ENCODE measurements at regions not wholly inside any gene's neighbourhood (a gene's known extent, or its start where the extent isn't known, plus 50 kb on each side); places are given as distances from the start of the nearest gene placed in this dataset.

- Histone ChIP-seq H3K4me3 (ENCODE audit: low read length) (no peak overlapping the region), H3K27ac (ENCODE audit: low read depth in 1 of 2, low read length in 2 of 2) (no peak overlapping the region), H3K27me3 (ENCODE audit: control insufficient read depth in 1 of 2, insufficient read depth in 2 of 2, low read length in 2 of 2) (no peaks in the 10 kb centered on the region), H3K9me3 (ENCODE audit: control insufficient read depth in 1 of 2, insufficient read depth in 1 of 2, low read length in 2 of 2) (peaks cover 0 to 12% of the 10 kb centered on the region in 2 experiments), H3K36me3 (ENCODE audit: insufficient read depth, low read length) (no peaks in the 10 kb centered on the region), H3K4me1 (ENCODE audit: insufficient read depth, low read length) (no peaks in the 10 kb centered on the region)
- no peak for TF ChIP-seq CTCF (IDR thresholded peaks at IDR 0.05)
- ChIA-PET CTCF (no interaction called here), POLR2A (interaction anchor here (0.5 kb wide), 1 partner anchor 34 kb away, joined by 3 read pairs; no protein-coding TSS in a partner anchor)
- Mint-ChIP-seq H3K36me3 (ENCODE audit: low read depth) (no peaks in the 10 kb centered on the region), H3K27ac (no peak overlapping the region), H3K27me3 (no peaks in the 10 kb centered on the region), H3K4me3 (no peak overlapping the region), H3K9me3 (peaks cover 9% of the 10 kb centered on the region), H3K4me1 (ENCODE audit: low read depth) (no peaks in the 10 kb centered on the region)
- DNase-seq (no peak), ATAC-seq (ENCODE audit: poor library complexity) (no peak)
- intact Hi-C loops (cut with DNase I, micrococcal nuclease) = no loop called here
Observed at GRCh38 chr5:125316915-125317535, 570.6 kb upstream of the ZNF608 start.

DNA sequence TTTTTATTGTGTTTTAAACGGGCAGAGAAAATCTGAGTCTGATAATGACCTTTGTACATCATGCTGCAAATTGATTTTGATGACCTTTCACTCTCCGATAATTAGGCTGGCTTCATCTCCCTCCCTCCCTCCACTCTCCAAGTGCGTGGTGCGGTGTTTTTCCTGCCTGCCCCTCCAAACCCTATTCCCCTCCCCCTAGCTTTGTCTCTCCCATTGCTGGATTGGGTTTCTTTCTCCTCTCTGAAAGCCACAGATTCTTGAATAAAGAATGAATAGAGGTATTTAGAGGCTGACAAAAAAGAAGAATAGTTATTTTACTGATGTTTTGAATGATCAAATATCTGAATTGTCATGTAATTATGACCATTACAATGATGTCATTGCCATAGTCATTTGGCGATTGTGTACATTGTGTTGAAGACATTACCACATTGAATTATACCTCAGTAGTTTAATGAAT, 571.1 kb upstream of the ZNF608 start:
- Histone ChIP-seq H3K27me3 (ENCODE audit: control insufficient read depth in 1 of 2, insufficient read depth in 2 of 2, low read length in 2 of 2) (no peaks in the 10 kb centered on the region), H3K4me1 (ENCODE audit: insufficient read depth, low read length) (no peaks in the 10 kb centered on the region), H3K27ac (ENCODE audit: low read depth in 1 of 2, low read length in 2 of 2) (no peak overlapping the region), H3K4me3 (ENCODE audit: low read length) (no peak overlapping the region), H3K36me3 (ENCODE audit: insufficient read depth, low read length) (no peaks in the 10 kb centered on the region), H3K9me3 (ENCODE audit: control insufficient read depth in 1 of 2, insufficient read depth in 1 of 2, low read length in 2 of 2) (peaks cover 0 to 13% of the 10 kb centered on the region in 2 experiments)
- no peaks in the 10 kb centered on the region for H3K36me3 Mint-ChIP-seq (ENCODE audit: low read depth)
- intact Hi-C loops (cut with DNase I, micrococcal nuclease) = no loop called here
- no peaks in the 10 kb centered on the region for H3K27me3 Mint-ChIP-seq
- no peak overlapping the region for H3K4me3 Mint-ChIP-seq
- no peak for ATAC-seq (ENCODE audit: poor library complexity)
- no peak for DNase-seq
- POLR2A ChIA-PET = no interaction called here
- no peaks in the 10 kb centered on the region for H3K4me1 Mint-ChIP-seq (ENCODE audit: low read depth)
- H3K9me3 Mint-ChIP-seq = peaks cover 9% of the 10 kb centered on the region
- no peak overlapping the region for H3K27ac Mint-ChIP-seq
- CTCF ChIA-PET = no interaction called here
- no peak for TF ChIP-seq CTCF (IDR thresholded peaks at IDR 0.05)

GRCh38 chr5:125321654-125322053, 575.2 kb upstream of the ZNF608 start:
- no peaks in the 10 kb centered on the region for H3K4me1 Mint-ChIP-seq (ENCODE audit: low read depth)
- no peaks in the 10 kb centered on the region for H3K36me3 ChIP-seq (ENCODE audit: insufficient read depth, low read length)
- TF ChIP-seq CTCF (IDR thresholded peaks at IDR 0.05) = no peak
- ATAC-seq (ENCODE audit: poor library complexity) (no peak), DNase-seq (no peak)
- no peak overlapping the region for H3K27ac ChIP-seq (ENCODE audit: low read depth in 1 of 2, low read length in 2 of 2)
- peaks cover 0 to 6% of the 10 kb centered on the region in 2 experiments for H3K9me3 ChIP-seq (ENCODE audit: control insufficient read depth in 1 of 2, insufficient read depth in 1 of 2, low read length in 2 of 2)
- H3K4me3 Mint-ChIP-seq = no peak overlapping the region
- ChIA-PET POLR2A (no interaction called here), CTCF (no interaction called here)
- H3K27ac Mint-ChIP-seq = no peak overlapping the region
- no peaks in the 10 kb centered on the region for H3K4me1 ChIP-seq (ENCODE audit: insufficient read depth, low read length)
- no peaks in the 10 kb centered on the region for H3K27me3 Mint-ChIP-seq
- intact Hi-C loops (cut with DNase I, micrococcal nuclease) = no loop called here
- H3K36me3 Mint-ChIP-seq (ENCODE audit: low read depth) = no peaks in the 10 kb centered on the region
- H3K4me3 ChIP-seq (ENCODE audit: low read length) = no peak overlapping the region
- no peaks in the 10 kb centered on the region for H3K27me3 ChIP-seq (ENCODE audit: control insufficient read depth in 1 of 2, insufficient read depth in 2 of 2, low read length in 2 of 2)
- peaks cover 3% of the 10 kb centered on the region for H3K9me3 Mint-ChIP-seq

All from CD4-positive, alpha-beta T cell (primary cell).